ENCODE measurements at regions not wholly inside any gene's neighbourhood (a gene's known extent, or its start where the extent isn't known, plus 50 kb on each side); places are given as distances from the start of the nearest gene placed in this dataset.

- Mint-ChIP-seq H3K27ac (no peak overlapping the region), H3K9me3 (no peaks in the 10 kb centered on the region), H3K36me3 (ENCODE audit: low read depth) (no peaks in the 10 kb centered on the region), H3K4me1 (no peaks in the 10 kb centered on the region), H3K4me3 (no peak overlapping the region), H3K27me3 (no peaks in the 10 kb centered on the region)
- no peak for DNase-seq
- intact Hi-C loops (cut with micrococcal nuclease), result no loop called here
These were observed 311.7 kb upstream of the NEBL start for GRCh38 chr10:21208666-21209316.

DNA sequence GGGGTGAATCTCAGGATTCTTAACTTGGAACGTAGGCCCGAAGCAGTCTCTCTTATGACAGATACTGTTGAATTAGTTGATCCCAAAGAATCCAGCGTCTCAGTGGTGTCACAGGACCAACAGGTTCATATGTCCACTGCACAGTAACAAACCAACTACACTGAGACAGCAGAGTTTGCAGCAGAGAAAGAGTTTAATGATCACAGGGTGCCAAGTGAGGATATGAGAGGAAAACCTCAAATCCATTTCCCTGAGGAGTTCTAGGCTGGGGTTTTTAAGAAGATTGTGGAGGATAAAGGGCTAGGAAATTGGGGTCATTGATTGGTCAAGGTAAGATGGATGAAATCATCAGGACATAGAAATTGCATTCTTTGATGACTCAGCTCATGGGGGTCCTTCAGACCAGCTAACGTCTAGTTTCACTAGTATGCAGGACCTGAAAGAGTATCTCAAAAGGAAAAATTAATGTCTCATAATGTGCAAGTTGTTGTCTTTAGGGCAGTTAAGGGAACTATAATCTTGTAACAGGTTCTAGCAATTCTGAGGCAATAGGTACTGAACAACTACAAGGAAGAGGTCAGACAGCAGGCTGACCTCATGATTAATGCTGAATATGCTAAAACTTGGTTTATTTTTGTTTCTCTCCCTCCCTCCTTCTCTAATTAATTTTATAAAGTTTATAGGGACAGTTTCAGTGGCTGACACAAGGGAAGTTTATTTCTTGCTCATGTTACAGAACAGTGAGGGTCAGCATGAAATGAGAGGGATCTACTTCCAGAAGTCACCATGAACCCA lies 310.9 kb upstream of the NEBL start:
- H3K36me3 Mint-ChIP-seq (ENCODE audit: low read depth), result no peaks in the 10 kb centered on the region
- no peaks in the 10 kb centered on the region for H3K4me1 Mint-ChIP-seq
- no peak for DNase-seq
- H3K9me3 Mint-ChIP-seq, result no peaks in the 10 kb centered on the region
- H3K4me3 Mint-ChIP-seq, result no peak overlapping the region
- H3K27me3 Mint-ChIP-seq, result no peaks in the 10 kb centered on the region
- intact Hi-C loops (cut with micrococcal nuclease), result no loop called here
- no peak overlapping the region for H3K27ac Mint-ChIP-seq

GRCh38 chr10:21205328-21205727 lies 308.2 kb upstream of the NEBL start:
- Mint-ChIP-seq H3K27me3 (no peaks in the 10 kb centered on the region), H3K9me3 (no peaks in the 10 kb centered on the region), H3K4me3 (no peak overlapping the region), H3K36me3 (ENCODE audit: low read depth) (no peaks in the 10 kb centered on the region), H3K4me1 (no peaks in the 10 kb centered on the region), H3K27ac (no peak overlapping the region)
- no peak for DNase-seq
- intact Hi-C loops (cut with micrococcal nuclease), result no loop called here

DNA sequence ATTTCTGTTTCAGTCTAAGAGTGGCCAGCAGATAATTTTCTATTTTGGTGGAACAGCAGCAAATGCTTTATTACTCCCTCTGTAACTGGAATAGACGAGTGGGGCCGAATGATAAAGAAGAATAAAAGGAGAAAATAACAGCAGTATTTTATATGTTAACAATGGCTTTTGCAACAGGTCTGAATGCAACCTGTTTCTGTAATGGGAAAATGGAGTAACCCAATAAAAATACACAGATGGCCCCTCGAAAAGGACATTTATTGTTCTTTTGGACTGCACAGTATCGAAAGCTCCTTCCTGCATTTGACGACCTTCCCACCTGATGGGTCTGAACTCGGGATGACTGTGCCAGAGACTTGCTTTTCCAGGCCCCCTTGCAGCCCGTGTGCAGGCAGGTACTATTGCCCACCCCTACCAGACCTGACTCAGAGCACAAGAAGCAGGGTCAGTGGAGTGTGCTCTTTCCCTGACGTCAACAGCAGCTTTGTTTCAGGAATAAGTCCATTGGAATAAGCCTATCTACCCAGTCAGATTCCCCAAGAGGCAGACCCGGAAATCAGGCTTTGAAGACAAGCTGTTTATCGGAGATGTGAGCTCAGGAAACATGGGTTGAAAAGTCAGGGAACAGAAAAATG lies 306.5 kb upstream of the NEBL start:
- no peaks in the 10 kb centered on the region for H3K4me1 Mint-ChIP-seq
- no peaks in the 10 kb centered on the region for H3K36me3 Mint-ChIP-seq (ENCODE audit: low read depth)
- intact Hi-C loops (cut with micrococcal nuclease), result no loop called here
- no peak overlapping the region for H3K27ac Mint-ChIP-seq
- no peaks in the 10 kb centered on the region for H3K27me3 Mint-ChIP-seq
- no peak overlapping the region for H3K4me3 Mint-ChIP-seq
- H3K9me3 Mint-ChIP-seq, result no peaks in the 10 kb centered on the region
- no peak for DNase-seq

- H3K9me3 Mint-ChIP-seq, result peaks cover 2% of the 10 kb centered on the region
- intact Hi-C loops (cut with micrococcal nuclease), result no loop called here
- H3K27ac Mint-ChIP-seq, result no peak overlapping the region
- no peaks in the 10 kb centered on the region for H3K36me3 Mint-ChIP-seq (ENCODE audit: low read depth)
- DNase-seq, result no peak
- H3K4me3 Mint-ChIP-seq, result no peak overlapping the region
- no peaks in the 10 kb centered on the region for H3K27me3 Mint-ChIP-seq
- no peaks in the 10 kb centered on the region for H3K4me1 Mint-ChIP-seq
These were observed 305.8 kb upstream of the NEBL start for GRCh38 chr10:21202776-21203462.

GRCh38 chr10:21199501-21199900 lies 302.4 kb upstream of the NEBL start:
- no peak for DNase-seq
- no peak overlapping the region for H3K27ac Mint-ChIP-seq
- intact Hi-C loops (cut with micrococcal nuclease), result no loop called here
- H3K27me3 Mint-ChIP-seq, result no peaks in the 10 kb centered on the region
- H3K4me1 Mint-ChIP-seq, result no peaks in the 10 kb centered on the region
- H3K4me3 Mint-ChIP-seq, result no peak overlapping the region
- no peaks in the 10 kb centered on the region for H3K36me3 Mint-ChIP-seq (ENCODE audit: low read depth)
- H3K9me3 Mint-ChIP-seq, result peaks cover 5% of the 10 kb centered on the region

- Mint-ChIP-seq H3K4me3 (no peak overlapping the region), H3K27me3 (no peaks in the 10 kb centered on the region), H3K36me3 (ENCODE audit: low read depth) (no peaks in the 10 kb centered on the region), H3K9me3 (peaks cover 5% of the 10 kb centered on the region), H3K4me1 (no peaks in the 10 kb centered on the region), H3K27ac (no peak overlapping the region)
- intact Hi-C loops (cut with micrococcal nuclease), result no loop called here
- no peak for DNase-seq
These were observed 300.7 kb upstream of the NEBL start for GRCh38 chr10:21197838-21198237.

GRCh38 chr10:21196822-21197395 lies 299.8 kb upstream of the NEBL start:
- intact Hi-C loops (cut with micrococcal nuclease), result no loop called here
- no peak overlapping the region for H3K4me3 Mint-ChIP-seq

DNA sequence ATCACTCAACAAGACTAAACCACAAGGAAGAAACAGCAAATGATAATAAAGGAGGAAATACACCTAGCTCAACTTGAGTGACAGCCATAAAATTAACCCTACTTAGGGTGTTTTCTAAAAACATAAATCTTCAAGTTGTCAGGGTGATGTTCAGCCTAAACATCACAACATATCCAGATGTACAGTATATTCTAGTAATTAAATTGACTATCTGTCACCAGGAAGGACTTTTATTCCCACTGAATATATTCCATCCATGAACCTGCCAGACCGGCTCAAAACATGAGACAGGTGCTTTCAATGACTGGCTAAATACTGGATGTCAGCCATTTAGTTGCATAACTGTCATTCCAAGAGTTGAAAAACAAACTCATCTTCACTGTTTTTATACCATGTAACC lies 298.1 kb upstream of the NEBL start:
- Mint-ChIP-seq H3K27me3 (no peaks in the 10 kb centered on the region), H3K9me3 (peaks cover 5% of the 10 kb centered on the region), H3K4me1 (no peaks in the 10 kb centered on the region), H3K4me3 (no peak overlapping the region), H3K27ac (no peak overlapping the region), H3K36me3 (ENCODE audit: low read depth) (no peaks in the 10 kb centered on the region)
- DNase-seq, result no peak
- intact Hi-C loops (cut with micrococcal nuclease), result no loop called here

More at GRCh38 chr10:21196822-21197395, 299.8 kb upstream of the NEBL start:
- peaks cover 5% of the 10 kb centered on the region for H3K9me3 Mint-ChIP-seq
- no peaks in the 10 kb centered on the region for H3K4me1 Mint-ChIP-seq
- no peaks in the 10 kb centered on the region for H3K36me3 Mint-ChIP-seq (ENCODE audit: low read depth)
- DNase-seq, result no peak
- no peaks in the 10 kb centered on the region for H3K27me3 Mint-ChIP-seq
- no peak overlapping the region for H3K27ac Mint-ChIP-seq

DNA sequence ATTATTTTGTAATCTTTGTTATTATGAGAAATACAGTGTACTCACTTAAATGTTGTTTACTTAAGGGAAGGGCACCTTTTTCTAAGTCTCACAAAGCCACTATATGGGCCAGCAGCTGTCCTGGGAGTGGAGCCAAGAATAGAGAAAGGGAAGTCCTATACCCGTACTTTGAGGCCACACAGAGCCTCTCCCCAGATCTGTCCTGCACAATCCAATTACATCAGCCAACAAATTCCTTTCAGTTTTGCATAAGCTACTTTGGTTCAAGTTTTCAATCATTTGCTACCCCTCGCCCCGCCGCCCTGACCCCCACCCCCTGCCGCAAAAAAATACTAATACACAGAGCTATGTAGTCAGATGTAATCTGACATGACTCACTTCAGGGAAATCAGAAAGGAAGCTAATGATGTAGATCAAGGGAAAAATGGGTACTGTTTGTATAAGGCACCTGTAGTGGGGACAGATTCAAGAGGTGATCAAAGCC lies 297.4 kb upstream of the NEBL start:
- intact Hi-C loops (cut with micrococcal nuclease), result no loop called here
- Mint-ChIP-seq H3K27me3 (no peaks in the 10 kb centered on the region), H3K9me3 (peaks cover 5% of the 10 kb centered on the region), H3K4me3 (no peak overlapping the region), H3K4me1 (no peaks in the 10 kb centered on the region), H3K27ac (no peak overlapping the region), H3K36me3 (ENCODE audit: low read depth) (no peaks in the 10 kb centered on the region)
- DNase-seq, result no peak

- intact Hi-C loops (cut with micrococcal nuclease), result no loop called here
- DNase-seq, result no peak
These were observed 296.1 kb upstream of the NEBL start for GRCh38 chr10:21193196-21193595.

DNA sequence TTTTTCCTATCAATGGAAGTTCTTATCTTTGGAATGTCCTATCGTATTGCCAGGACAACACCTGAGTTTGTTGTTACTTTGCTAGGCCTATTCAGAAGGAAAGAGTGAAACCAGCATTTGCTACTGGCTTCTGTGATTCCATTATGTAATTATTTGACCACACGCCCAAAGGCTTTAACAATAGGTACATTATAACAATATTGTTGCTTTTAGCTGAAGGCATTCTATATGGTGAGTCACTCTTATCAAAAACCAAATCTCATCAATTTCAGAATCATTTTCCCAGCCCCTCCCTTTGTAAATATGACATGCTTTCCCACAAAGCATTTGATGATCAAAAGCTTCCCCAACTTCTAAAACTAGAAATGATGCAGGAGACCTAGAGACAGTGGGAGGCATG lies 294.4 kb upstream of the NEBL start:
- intact Hi-C loops (cut with micrococcal nuclease), result no loop called here
- Mint-ChIP-seq H3K9me3 (no peaks in the 10 kb centered on the region), H3K27ac (no peak overlapping the region), H3K36me3 (ENCODE audit: low read depth) (no peaks in the 10 kb centered on the region), H3K4me3 (no peak overlapping the region), H3K27me3 (no peaks in the 10 kb centered on the region), H3K4me1 (no peaks in the 10 kb centered on the region)
- no peak for DNase-seq

More at GRCh38 chr10:21193196-21193595, 296.1 kb upstream of the NEBL start:
- Mint-ChIP-seq H3K36me3 (ENCODE audit: low read depth) (no peaks in the 10 kb centered on the region), H3K4me1 (no peaks in the 10 kb centered on the region), H3K9me3 (peaks cover 5% of the 10 kb centered on the region), H3K27me3 (no peaks in the 10 kb centered on the region), H3K27ac (no peak overlapping the region), H3K4me3 (no peak overlapping the region)

DNA sequence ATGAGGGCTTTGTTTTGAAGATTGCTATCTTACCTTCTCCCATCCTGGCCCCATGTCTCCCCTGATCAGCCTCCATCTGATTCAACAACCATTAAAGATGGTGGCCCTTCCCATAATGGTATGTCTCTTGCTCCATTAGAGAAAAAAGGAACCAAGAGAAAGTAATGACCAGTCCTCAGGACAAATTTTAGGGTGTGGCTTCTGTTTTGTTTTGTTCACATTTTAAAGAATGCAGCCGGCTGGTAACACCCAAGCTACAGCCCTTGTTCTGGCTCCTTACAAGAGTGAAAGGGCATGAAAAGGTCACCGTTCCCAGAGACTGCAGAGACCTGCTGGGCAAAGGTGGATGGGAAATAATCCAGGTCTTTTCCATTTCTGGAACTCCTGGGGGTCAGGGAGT lies 287.9 kb upstream of the NEBL start:
- Mint-ChIP-seq H3K27me3 (no peaks in the 10 kb centered on the region), H3K4me1 (no peaks in the 10 kb centered on the region), H3K9me3 (no peaks in the 10 kb centered on the region), H3K36me3 (ENCODE audit: low read depth) (no peaks in the 10 kb centered on the region), H3K27ac (no peak overlapping the region), H3K4me3 (no peak overlapping the region)
- intact Hi-C loops (cut with micrococcal nuclease), result no loop called here
- DNase-seq, result no peak

All from activated CD4-positive, alpha-beta T cell treated with anti-CD3 and anti-CD28 coated beads, Interleukin-2, amount 10 ng/mL, durations not matched to agents 24 days and 14 days (primary cell).